T-helper 1 cell treated with Interleukin-12 subunit alpha and Interleukin-12 subunit beta and Interleukin-4 antibody, amounts not matched to agents 30 ng/mL and 1 ng/mL, for 36 hours (primary cell): ENCODE measurements at regions not wholly inside any gene's neighbourhood (a gene's known extent, or its start where the extent isn't known, plus 50 kb on each side); places are given as distances from the start of the nearest gene placed in this dataset.

Experiments
- intact Hi-C: fragments of 100-400 bp; cut with micrococcal nuclease; formaldehyde crosslinking; loops from one replicate; pipeline ENCODE4 v1.15.1; 2024

DNA sequence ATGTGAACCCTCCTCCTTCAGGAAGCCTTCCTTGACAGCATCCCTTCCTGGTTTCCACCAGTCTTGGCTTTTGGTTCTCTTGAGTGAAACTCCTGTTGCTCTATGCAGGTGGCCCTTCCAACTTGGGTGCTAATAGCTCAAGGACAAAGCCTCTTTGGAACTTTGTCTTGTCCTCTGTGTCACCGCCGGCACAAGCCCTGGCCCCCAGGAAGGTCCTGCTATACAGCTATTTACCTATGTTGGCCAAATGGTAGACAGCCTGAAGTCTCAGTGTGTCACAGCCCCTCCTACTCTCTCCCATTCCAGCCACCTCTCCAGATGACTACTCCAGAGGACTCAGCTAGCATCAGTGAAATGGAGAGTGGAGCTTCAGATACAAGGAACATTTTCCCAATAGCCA is 94.7 kb upstream of the ZNF618 start:
- intact Hi-C loops: no loop called here

DNA sequence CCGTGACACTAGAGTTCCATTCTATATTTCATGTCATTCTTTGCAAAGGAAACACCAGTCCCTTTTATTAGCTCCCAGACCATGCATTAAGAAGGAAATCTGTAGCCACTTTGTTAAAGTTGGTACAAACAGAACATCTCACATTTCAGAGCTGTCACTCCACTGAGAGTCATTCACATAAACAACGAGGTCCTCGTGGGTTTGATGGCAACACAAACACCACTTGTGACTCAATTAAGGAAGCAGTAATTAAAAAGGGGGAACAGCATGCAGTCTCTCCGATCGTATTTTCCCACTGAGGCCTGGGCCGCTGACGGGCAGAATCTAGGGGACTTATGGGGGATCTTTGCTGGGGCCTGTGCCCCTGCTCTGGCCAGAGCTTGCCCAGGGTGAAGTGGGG is 94.2 kb upstream of the ZNF618 start:
- intact Hi-C loops: no loop called here

DNA sequence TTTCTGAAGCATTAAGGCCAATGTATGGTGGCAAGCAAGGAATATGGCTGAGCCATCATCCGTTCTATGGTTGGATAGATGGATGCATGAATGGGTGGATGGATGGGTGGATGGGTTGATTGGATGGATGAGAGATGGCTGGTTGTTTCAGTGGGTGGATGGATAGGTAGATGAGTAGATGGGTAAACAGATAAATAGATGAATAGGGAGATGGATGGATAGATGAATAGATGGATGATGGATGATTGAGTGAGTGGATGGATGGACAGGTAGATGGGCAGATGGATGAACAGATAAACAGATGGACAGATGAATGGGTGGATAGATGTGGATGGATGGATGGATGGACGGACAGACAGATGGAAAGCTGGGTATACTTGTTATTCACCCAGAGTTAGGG is 92.6 kb upstream of the ZNF618 start:
- intact Hi-C loops: no loop called here

DNA sequence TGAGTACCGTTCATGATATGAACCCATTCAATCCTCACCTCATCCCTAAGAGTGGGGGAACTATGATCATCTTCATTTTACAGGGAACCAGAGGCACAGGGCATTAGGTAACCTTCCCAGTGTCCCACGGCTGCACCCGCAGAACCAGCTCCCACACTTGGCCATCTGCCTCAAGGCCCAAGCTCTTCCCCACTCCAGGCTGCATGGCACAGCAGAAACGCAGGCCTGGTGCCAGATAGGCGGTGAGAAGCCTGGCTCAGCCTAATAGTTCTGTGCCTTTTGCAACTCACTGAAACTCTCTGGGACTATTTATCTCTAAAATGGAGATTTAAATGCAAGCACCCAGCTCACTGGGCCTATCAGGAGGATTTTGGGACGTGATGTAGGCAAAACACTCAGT is 90.8 kb upstream of the ZNF618 start:
- intact Hi-C loops: no loop called here

DNA sequence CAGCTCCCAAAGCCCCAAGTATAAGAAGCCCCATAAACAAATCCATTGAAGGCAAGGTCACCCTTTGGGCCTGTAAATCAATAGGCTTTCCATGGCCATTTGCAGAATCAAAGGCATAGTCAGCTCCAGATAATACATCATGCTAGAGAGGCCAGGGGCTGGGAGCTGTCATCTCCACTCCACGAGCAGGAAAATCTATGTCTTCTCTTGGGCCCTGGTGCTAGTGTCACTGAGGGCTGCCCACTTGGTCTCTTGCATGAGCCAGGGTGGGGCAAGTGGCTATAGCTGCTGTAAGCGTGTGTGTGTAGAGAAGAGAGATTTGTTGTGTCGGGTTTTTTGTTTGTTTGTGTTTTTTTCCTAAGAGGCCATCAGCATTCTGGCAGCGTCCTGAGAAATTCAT is 90.0 kb upstream of the ZNF618 start:
- intact Hi-C loops: no loop called here

DNA sequence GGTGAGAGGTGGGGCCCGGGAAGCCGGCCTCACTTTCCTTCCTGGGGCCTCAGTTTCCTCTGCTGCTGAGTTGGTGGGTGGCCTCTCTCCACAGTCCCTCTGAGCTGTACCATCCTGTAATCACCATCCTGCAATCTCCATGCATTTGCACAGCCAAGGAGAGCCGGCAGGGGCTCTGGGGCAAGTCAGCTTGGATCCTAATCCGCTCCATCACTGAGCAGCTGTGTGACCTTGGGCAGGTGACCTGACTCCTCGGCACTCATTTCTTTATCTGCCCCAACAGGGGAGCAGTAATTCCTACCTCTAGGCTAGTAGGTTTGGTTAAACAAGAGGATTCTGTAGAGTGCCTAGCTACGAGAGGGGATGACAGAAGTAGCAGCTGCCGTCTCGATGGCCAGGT is 88.2 kb upstream of the ZNF618 start:
- intact Hi-C loops: no loop called here

DNA sequence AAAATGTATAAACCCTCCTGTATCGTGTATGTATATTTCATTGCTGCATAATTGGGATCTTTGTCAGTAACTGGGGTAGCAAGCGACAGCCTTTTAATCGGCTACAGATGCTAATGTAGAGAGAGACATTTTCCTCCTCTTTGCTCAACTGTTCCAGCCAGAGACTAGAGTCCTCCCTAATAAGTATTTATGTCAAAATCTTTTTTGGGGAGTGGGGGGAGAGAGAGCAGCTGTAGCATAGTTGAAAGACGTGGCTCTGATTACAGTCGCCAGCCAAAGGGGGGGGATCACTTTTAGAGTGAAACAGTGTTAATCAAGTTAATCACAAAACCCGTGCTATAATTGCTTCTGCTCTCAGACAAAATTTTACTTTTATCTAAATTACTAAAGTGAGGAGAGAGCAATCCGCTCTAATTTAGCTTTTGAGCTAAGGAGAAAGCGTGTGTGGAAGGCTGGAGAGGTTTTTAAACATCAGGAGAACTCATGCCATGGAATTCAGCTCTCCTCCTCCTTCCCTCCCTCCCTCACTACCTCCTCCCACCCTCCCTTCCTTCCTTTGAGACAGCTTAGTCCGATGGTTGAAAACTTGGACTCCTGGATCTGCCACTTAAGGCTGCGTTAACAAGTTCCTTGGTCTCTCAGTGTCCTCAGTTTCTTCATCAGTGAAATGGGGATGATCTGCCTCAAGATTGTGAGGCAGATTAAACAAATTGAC is 87.3 kb upstream of the ZNF618 start:
- intact Hi-C loops: no loop called here

DNA sequence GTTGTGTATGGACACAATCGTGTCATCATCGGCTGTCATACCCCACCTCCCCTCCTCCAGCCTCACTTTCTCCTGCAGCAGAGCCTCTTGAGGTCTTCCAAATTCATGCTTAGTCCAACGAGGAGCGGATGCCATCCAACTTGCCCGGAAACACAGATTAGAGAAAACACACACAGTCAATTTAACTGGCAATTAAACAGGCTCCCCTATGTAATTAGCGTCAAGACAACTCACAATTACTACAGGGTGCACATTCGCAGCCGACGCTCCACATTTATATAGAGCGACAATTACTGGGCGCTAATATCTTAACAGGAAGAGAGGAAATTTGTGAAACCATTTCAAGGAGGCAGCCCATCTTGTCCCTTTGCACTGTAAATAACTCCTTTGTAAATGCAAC is 86.0 kb upstream of the ZNF618 start:
- intact Hi-C loops: no loop called here

DNA sequence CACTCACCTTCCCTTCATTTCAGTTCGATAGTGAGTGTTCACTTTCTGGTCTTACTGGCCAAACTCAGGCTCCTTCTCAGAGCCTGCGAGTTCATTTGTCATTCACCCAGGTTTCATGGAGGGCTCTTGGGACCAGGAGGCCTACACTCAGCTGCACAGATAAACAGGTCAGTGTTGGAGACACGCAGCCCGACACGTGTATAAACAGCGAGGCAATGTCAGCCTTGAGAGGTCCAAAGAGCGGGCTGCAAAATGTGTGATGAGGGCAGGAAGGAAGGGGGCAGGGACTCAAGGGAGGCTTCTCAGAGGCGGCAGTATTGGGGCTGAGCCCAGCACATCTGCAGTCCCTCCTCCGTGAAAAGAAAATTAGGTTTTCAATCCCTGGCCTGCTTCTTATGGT is 82.6 kb upstream of the ZNF618 start:
- intact Hi-C loops: no loop called here

DNA sequence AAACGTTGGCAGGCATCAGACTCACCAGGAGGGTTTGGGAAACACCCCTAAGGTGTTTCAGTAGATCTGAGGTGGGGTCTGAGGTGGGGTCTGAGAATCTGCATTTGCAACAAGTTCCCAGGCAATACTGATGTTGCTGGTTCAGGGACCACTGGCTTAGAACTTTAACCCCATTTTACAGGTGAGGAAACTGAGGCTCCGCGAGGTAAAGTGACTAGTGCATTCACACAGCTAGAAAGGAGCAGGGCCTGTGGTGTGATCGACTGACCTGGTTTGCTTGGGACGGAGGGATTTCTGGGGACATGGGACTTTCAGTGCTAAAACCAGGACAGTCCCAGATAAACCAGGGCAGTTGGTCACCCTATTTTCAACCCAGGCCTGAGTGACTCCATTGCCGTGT is 81.4 kb upstream of the ZNF618 start:
- intact Hi-C loops: no loop called here

DNA sequence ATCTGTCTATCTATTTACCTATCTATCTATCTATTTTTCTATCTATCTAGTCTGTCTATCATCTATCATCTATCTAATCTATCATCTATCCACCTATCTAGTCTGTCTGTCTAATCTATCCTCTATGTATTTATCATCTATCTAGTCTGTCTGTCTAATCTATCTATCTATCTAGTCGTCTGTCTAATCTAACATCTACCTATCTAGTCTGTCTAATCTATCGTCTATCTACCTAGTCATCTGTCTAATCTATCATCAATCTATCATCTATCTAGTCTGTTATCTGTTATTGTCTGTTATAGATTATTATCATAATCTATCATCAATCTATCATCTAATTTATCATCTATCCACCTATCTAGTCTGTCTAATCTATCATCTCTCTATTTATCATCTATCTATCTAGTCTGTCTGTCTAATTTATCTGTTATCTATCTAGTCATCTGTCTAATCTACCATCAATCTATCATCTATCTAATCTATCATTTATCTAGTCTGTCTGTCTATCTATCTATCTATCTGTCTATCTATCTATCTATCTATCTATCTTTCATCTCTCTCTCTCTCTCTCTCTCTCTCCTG is 80.2 kb upstream of the ZNF618 start:
- intact Hi-C loops: no loop called here

DNA sequence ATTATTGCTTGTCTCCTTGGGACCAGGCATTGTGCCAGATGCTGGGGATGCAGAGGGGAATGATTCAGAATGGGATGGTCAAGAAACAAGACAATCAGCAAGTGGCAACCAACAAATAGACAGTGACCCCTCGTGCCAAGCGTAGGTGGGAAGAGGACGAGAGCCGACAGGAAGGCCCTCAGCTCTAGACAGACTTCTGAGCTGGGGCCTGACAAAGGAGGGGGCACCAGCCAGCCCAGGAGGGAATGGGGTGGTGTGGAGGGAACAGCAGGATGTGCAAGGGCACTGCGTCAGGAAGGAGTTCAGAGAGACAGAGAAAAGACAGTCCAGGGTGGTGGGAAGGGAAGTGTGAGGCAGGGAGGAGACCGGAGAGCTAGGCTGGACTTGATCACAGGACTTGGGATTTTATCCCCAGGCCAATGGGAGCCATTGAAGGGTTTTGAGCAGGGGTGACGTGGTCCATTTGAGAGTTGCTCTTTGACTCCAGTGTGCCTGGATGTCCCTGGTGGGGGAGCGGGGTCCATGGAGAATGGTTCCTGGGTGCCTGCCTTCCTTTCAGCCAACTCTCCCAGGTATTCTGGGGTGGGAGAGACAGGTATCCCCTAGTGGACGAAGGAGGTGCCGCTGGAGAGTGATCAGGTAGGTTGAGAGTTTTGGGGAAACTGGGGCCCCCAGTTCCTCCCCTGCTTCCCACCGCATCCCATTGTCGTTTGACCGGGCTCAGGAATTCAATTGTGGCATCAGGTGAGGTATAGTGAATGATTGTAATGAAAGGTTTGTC is 79.3 kb upstream of the ZNF618 start:
- intact Hi-C loops: no loop called here

DNA sequence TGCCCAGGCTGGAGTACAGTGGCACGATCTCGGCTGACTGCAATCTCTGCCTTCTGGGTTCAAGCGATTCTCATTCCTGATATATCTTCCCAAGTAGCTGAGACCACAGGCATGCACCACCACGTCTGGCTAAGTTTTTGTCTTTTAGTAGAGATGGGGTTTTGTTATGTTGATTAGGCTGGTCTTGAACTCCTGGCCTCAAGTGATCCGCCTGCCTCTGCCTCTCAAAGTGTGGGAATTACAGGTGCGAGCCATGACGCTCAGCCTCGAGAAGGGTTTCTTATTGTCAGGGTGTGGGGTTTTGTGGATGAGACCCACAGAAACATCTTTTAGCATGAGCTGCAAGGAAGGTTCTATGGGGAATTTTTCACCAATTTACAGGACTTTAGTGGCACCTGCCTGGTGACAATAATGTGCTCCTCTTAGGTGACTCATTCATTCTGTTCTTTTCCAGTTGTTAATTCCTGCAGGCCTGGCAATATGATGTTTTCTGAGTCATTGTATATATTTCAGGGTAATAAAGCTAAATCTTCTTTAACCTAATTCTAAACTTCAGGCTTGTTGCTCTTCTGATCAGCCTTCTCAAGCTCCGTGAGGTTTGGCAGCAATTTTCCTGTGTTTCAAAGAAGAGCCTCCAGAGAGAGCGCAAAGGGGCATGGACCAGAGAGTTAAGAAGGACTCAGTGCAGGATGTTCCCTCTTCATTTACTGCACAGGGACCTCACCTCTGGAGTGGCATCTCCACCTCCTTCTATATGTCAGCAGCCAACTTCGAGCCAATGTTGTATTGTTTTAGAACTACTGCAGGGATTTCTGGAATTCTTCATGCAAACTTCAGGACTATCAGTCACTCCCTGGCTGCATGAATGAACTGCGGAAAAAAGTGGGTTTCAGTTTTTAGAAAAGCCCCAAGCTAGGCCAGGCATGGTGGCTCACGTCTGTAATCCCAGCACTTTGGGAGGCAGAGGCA is 77.8 kb upstream of the ZNF618 start:
- intact Hi-C loops: no loop called here

DNA sequence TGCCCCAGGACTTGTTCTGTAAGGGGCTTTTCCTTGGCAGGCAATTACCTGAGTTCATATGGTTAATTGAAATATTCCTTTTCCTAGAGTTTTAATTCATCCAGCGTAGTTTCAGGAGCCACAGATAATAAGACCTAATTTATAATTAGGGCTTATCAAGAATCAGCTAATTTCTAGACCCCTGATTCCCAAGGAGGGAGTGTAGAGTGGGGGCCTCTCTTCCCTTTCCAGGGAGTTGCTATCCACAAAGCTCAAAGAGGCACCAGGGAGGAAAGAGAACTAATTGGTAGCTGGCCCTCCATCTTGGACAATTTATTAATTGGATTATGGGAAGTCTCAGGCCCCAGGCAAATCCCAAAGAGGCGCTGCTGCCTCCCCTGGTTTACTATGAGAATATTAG is 75.8 kb upstream of the ZNF618 start:
- intact Hi-C loops: no loop called here

DNA sequence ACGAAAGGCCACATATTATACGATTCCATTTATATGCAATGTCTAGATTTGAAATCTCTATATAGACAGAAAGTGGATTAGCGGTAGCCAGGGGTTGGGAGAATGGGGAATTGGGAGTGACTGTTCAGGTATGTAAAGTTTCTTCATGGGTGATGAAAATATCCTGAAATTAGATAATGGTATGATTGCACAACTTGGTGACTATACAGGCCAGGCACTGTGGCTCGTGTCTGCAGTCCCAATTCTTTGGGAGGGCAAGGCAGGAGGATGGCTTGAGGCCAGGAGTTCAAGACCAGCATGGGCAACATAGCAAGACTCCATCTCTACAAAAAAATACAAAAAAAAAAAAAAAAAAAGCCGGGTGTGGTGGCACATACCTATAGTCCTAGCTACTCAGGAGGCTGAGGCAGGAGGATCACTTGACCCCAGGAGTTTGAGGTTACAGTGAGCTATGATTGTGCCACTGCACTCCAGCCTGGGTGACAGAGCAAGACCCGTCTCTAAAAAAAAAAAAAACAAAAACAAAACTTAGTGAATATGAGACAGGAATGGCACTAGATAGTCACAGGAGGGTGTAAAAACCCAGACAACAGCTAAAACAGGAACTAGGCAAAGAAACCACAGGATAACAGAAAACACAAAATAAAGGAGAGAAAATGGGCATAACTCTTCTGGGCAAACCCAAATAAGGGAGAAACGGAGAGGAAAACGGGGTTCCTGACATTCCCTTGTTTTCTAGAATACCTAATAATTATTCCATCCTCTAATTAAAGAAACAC is 72.1 kb upstream of the ZNF618 start:
- intact Hi-C loops: no loop called here

DNA sequence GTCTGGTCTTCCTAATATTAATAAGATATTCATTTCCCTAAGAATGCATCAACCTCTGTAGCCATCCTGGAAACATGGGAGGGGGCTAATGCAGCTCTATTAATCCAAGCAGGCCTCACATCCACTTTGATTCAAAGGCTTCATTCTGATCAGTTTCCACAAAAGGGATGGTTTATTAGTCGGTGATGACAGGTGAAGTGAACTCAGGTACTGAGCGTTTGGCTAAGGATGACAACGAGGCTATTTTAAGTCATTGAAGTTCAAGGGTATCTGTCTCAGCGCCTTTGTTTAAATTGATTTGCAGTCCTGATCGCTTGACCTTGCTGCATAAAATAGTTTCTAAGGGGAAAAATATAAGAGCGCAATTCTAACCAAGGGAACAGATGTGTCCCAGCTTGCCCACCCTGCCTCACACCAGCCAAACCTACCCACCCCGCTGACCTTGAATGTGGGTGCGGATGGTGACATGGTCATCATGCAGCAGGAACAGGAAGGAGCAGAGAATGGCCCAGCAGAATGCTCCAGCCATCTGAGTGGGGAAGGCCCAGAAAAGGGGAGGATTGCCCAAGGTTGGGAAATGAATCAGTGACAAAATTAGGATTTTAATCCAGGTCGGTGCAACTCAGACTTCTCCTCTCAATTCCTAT is 70.5 kb upstream of the ZNF618 start:
- intact Hi-C loops: loop anchor here (2.0 to 5.0 kb wide), 2 partner anchors 227 to 277 kb away; no protein-coding TSS in a partner anchor

DNA sequence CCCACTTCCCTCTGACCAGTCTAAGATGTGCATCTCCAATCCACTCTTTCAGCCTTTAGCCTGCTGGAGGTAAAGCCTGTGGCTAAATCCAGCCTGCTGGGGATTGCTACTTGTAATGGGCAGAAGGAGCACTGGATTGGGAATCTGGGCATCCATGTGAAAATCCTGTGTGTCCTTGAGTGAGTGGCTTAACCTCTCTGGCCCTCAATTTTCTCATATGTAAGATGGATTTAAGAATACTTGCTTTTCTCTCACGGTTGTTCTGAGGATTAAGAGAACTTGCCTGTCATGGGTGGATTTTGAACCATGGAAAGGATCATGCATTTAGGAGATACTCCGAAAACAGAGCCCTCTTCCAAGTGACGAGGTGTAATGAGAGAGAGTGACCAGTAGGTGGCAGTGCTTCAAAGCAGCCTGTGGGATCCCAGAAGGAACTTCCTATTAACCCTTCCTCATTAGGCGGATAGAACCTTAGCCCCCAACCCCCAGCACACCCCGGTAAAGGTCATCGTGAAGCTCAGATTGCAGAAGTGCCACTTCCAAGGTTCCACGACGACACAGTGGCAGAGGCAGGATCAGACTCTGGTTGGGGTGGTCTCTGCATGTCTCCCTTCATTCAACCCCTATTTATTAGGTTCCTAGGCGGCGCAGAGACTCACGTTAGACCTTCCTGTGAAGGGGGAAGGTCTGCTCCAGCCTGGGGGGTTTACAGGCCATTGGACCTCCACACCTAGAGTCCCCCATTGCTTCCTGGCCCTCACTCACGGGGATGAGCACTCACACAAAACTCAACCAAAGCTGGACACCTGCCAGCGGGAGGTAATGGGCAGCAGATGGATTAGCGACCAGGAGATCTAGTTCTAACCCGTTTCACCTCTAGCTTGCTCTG is 68.7 kb upstream of the ZNF618 start:
- intact Hi-C loops: loop anchor here (1.0 to 5.0 kb wide), 3 partner anchors 69 to 275 kb away; partner anchors contain the start of gene ZNF618

DNA sequence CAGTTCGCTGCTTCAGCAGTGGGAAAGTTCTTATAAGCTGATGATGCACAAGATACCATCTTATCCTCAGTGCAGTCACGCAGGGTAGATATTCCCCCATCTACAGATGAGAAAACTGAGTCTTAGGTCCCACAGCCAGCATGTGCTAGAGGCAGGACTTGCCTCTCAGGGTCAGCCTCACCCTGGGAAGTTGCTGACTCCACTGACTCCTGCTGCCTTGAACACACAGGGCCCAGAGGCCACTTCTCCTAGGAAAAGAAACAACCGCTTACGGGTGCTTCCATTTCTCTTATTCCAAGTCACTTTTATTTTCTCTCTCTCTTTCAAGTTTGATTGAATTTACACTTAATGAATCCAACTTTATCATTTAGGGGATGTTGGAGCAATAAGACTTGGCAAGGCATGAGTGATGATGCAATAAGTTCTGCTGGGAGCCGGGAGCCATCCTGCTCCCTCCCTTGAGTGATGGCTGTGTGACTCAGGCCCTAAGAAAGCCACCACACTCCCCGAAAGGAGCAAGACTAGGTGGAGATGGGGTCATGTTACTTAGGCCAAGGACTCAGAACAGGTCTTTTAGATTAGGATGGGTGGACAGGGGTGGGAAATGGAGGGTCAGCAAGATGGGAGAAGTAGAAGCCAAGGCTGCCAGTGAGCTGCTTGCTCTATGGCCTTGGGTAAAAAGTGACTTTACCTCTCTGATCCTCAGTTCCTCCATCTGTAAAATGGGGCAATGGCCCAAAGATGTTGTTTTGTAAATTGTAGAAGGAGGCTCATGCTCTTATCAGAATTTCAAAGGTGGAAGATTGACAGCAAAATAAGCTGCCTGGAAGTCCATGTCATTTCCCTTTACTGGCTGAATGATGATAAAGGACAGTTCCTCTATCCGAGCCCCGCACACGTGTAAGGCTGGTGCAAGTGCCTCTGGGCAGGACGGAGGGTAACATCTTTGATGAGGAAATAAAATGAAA is 67.4 kb upstream of the ZNF618 start:
- intact Hi-C loops: loop anchor here (5.0 kb wide), 1 partner anchor 274 kb away; no protein-coding TSS in a partner anchor
